ENCODE measurements at regions not wholly inside any gene's neighbourhood (a gene's known extent, or its start where the extent isn't known, plus 50 kb on each side); places are given as distances from the start of the nearest gene placed in this dataset.

- H3K4me3 ChIP-seq (ENCODE audit: low read depth, low read length) = no peak overlapping the region
- TF ChIP-seq POLR2A (IDR thresholded peaks at IDR 0.05; ENCODE audit: extremely low read depth, insufficient read length) (no peak), CTCF (IDR thresholded peaks at IDR 0.05; ENCODE audit: low read depth, low read length) (no peak), MYC (IDR thresholded peaks at IDR 0.05; ENCODE audit: low read depth, low read length) (no peak)
- TF ChIP-seq, protein P1, sequence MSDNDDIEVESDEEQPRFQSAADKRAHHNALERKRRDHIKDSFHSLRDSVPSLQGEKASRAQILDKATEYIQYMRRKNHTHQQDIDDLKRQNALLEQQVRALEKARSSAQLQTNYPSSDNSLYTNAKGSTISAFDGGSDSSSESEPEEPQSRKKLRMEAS (IDR thresholded peaks at IDR 0.05; ENCODE audit: low read depth, low read length) = no peak
- DNase-seq (ENCODE audit: low read depth) = no peak
Observed at GRCh38 chr5:167052791-167053190, 1238.7 kb upstream of the WWC1 start.

- DNase-seq (ENCODE audit: low read depth) = no peak
- TF ChIP-seq MYC (IDR thresholded peaks at IDR 0.05; ENCODE audit: low read depth, low read length) (no peak), POLR2A (IDR thresholded peaks at IDR 0.05; ENCODE audit: extremely low read depth, insufficient read length) (no peak), CTCF (IDR thresholded peaks at IDR 0.05; ENCODE audit: low read depth, low read length) (no peak)
- TF ChIP-seq, protein P1 (IDR thresholded peaks at IDR 0.05; ENCODE audit: low read depth, low read length) = no peak
Observed at GRCh38 chr5:167057665-167058064, 1233.8 kb upstream of the WWC1 start.

DNA sequence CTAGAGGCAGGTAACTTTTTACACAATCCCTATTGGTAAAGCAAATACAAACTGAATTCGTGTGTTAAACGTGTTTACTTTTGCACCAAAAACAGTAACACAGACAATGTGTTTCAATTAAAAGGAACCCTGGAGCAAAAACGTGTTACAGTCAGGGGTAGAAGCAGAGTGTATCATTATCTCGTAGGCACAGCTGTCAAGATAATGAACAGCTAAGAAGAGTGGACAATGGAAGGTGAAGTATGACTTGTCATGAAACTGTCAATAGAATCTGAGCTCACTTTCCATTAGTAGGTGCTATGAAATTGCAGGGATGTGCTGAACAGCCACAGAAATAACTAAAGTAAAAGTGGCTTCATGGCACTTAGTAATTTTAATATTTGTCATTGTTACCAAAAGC lies 1229.8 kb upstream of the WWC1 start:
- H3K4me3 ChIP-seq (ENCODE audit: low read depth, low read length) = no peak overlapping the region
- TF ChIP-seq, protein P1 (IDR thresholded peaks at IDR 0.05; ENCODE audit: low read depth, low read length) = no peak
- no peak for TF ChIP-seq POLR2A (IDR thresholded peaks at IDR 0.05; ENCODE audit: extremely low read depth, insufficient read length)
- TF ChIP-seq MYC (IDR thresholded peaks at IDR 0.05; ENCODE audit: low read depth, low read length) = no peak
- no peak for DNase-seq (ENCODE audit: low read depth)

More at GRCh38 chr5:167057665-167058064, 1233.8 kb upstream of the WWC1 start:
- no peak overlapping the region for H3K4me3 ChIP-seq (ENCODE audit: low read depth, low read length)

GRCh38 chr5:167063116-167063515 lies 1228.3 kb upstream of the WWC1 start:
- no peak for TF ChIP-seq CTCF (IDR thresholded peaks at IDR 0.05; ENCODE audit: low read depth, low read length)
- TF ChIP-seq POLR2A (IDR thresholded peaks at IDR 0.05; ENCODE audit: extremely low read depth, insufficient read length) = no peak
- TF ChIP-seq MYC (IDR thresholded peaks at IDR 0.05; ENCODE audit: low read depth, low read length) = no peak
- TF ChIP-seq, protein P1 (IDR thresholded peaks at IDR 0.05; ENCODE audit: low read depth, low read length) = no peak
- no peak for DNase-seq (ENCODE audit: low read depth)
- no peak overlapping the region for H3K4me3 ChIP-seq (ENCODE audit: low read depth, low read length)

- no peak for TF ChIP-seq POLR2A (IDR thresholded peaks at IDR 0.05; ENCODE audit: extremely low read depth, insufficient read length)
- TF ChIP-seq, protein P1 (IDR thresholded peaks at IDR 0.05; ENCODE audit: low read depth, low read length) = no peak
- no peak for TF ChIP-seq MYC (IDR thresholded peaks at IDR 0.05; ENCODE audit: low read depth, low read length)
- TF ChIP-seq CTCF (IDR thresholded peaks at IDR 0.05; ENCODE audit: low read depth, low read length) = no peak
- no peak overlapping the region for H3K4me3 ChIP-seq (ENCODE audit: low read depth, low read length)
- no peak for DNase-seq (ENCODE audit: low read depth)
Observed at GRCh38 chr5:167063788-167064187, 1227.7 kb upstream of the WWC1 start.

DNA sequence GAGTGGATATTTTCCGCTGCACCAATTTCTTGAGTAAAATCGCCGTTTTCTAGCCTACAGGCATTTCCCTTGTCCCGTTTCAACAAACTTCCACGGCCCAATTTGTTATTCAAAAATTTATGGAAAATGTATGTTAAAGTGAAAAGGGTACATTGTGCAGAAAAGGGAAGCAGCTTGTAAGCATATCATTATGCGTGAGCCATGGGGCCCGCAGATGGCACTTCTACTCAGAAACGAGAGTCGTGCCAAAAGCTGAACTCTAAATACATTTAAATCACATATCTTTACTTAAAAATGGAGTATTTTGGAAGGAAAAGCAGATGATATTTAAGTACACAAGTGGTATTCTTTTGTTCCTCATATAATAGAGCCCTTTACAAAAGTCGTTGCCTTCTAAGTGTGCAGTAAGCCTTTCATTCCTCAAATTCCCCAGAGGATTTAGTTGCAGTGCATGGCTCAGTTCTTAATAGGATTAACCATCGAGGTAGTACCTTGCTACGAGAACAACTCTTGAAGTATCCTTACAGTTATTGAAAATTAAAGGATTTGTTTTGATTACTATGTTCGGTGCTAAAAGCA lies 1227.2 kb upstream of the WWC1 start:
- no peak for DNase-seq (ENCODE audit: low read depth)

More for the DNA sequence above, 1227.2 kb upstream of the WWC1 start:
- no peak overlapping the region for H3K4me3 ChIP-seq (ENCODE audit: low read depth, low read length)
- TF ChIP-seq, protein P1 (IDR thresholded peaks at IDR 0.05; ENCODE audit: low read depth, low read length) = no peak
- TF ChIP-seq MYC (IDR thresholded peaks at IDR 0.05; ENCODE audit: low read depth, low read length) = no peak
- TF ChIP-seq CTCF (IDR thresholded peaks at IDR 0.05; ENCODE audit: low read depth, low read length) = no peak
- no peak for TF ChIP-seq POLR2A (IDR thresholded peaks at IDR 0.05; ENCODE audit: extremely low read depth, insufficient read length)

Data from NB4 (cell line).